Right lobe of liver (tissue), 4 donors: ENCODE measurements at regions not wholly inside any gene's neighbourhood (a gene's known extent, or its start where the extent isn't known, plus 50 kb on each side); places are given as distances from the start of the nearest gene placed in this dataset.

Source experiments
- CTCF ChIP-seq, 4 donors: fragments of 200-600 bp in 3 of 4; fragments of 450-650 bp in 1 of 4; IDR thresholded peaks; one replicate each; pipeline versions ENCODE4 v1.5.1 to v1.8.0; 2016 to 2022; ENCODE audit warnings: antibody characterized with exemption in 4 of 4, mild to moderate bottlenecking in 2 of 4
- POLR2A ChIP-seq: fragments of 450-650 bp; IDR thresholded peaks from one replicate; pipeline ENCODE4 v1.6.1; 2017; ENCODE audit warnings: antibody characterized with exemption, mild to moderate bottlenecking
- donor health status: DM: no; HTN: no; CAD: no.
- donor health status: DM: no; HTN: no; CAD: no.
- donor health status: DM: no; HTN: yes; CAD: no.

GRCh38 chr12:90250042-90250441, 541.4 kb upstream of the ATP2B1 start:
- no peak for TF ChIP-seq CTCF (IDR thresholded peaks at IDR 0.05)
- TF ChIP-seq POLR2A, result no peak
